ENCODE measurements at regions not wholly inside any gene's neighbourhood (a gene's known extent, or its start where the extent isn't known, plus 50 kb on each side); places are given as distances from the start of the nearest gene placed in this dataset.

DNA sequence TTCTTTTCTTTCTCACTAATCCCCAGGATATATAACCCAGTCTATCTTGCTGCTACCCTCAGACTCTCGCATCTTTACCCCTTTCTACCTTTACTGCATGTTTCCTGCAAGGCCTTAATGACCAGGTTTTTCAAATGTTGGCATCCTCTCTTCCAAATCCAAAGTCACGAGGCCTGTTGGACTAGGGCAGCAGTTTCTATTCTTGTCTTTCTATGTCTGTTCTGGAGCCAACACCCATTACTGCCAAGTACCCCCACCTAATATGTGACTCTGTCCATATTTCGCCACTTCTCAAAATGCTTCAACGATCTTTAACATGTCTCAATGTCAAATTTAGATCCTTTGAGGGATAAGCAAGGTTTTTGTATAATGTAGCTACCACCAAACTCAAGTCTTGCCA lies 443.4 kb downstream of the BMP2 start:
- TF ChIP-seq, protein P1, sequence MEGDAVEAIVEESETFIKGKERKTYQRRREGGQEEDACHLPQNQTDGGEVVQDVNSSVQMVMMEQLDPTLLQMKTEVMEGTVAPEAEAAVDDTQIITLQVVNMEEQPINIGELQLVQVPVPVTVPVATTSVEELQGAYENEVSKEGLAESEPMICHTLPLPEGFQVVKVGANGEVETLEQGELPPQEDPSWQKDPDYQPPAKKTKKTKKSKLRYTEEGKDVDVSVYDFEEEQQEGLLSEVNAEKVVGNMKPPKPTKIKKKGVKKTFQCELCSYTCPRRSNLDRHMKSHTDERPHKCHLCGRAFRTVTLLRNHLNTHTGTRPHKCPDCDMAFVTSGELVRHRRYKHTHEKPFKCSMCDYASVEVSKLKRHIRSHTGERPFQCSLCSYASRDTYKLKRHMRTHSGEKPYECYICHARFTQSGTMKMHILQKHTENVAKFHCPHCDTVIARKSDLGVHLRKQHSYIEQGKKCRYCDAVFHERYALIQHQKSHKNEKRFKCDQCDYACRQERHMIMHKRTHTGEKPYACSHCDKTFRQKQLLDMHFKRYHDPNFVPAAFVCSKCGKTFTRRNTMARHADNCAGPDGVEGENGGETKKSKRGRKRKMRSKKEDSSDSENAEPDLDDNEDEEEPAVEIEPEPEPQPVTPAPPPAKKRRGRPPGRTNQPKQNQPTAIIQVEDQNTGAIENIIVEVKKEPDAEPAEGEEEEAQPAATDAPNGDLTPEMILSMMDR (conservative IDR thresholded peaks at IDR 0.05): no peak
- no peak for TF ChIP-seq ZFX (IDR thresholded peaks at IDR 0.05)
